Colonic mucosa (tissue), 4 donors: ENCODE measurements at regions not wholly inside any gene's neighbourhood (a gene's known extent, or its start where the extent isn't known, plus 50 kb on each side); places are given as distances from the start of the nearest gene placed in this dataset.

ENCODE experiments used
- DNase-seq: peaks from one replicate; pipeline ENCODE4 v3.0.0-alpha.2; 2020
- H3K27ac ChIP-seq: fragments of 200-600 bp; one replicate; pipeline ENCODE4 v1.8.0; 2021
- H3K27me3 ChIP-seq: fragments of 200-600 bp; one replicate; pipeline ENCODE4 v1.8.0; 2021
- H3K36me3 ChIP-seq: fragments of 200-600 bp; one replicate; pipeline ENCODE4 v1.8.0; 2021
- H3K4me1 ChIP-seq: fragments of 200-600 bp; one replicate; pipeline ENCODE4 v1.8.0; 2021; ENCODE audit warnings: mild to moderate bottlenecking
- H3K4me3 ChIP-seq: fragments of 200-600 bp; one replicate; pipeline ENCODE4 v1.8.0; 2021
- H3K9ac ChIP-seq, 2 donors: one replicate each; pipeline ENCODE4 v1.7.0; 2013; ENCODE audit warnings: control low read depth in 2 of 2, low read depth in 2 of 2, low read length in 2 of 2
- H3K9me3 ChIP-seq: fragments of 200-600 bp; one replicate; pipeline ENCODE4 v1.8.0; 2021
- CTCF ChIP-seq: fragments of 200-600 bp; IDR thresholded peaks from one replicate; pipeline ENCODE4 v1.8.0; 2022; ENCODE audit warnings: antibody characterized with exemption, mild to moderate bottlenecking
- intact Hi-C: fragments of 100-400 bp; cut with DNase I; formaldehyde crosslinking; loops from one replicate; pipeline ENCODE4 v1.14.1; 2022
- donor health status: healthy.
- donor health status: DM: no; HTN: no; CAD: no.
- donor health status: DM: no; HTN: no; CAD: no.

GRCh38 chr2:545711-546650 is 131.2 kb downstream of the TMEM18 start:
- intact Hi-C loops: no loop called here
- H3K27me3 ChIP-seq: no peaks in the 10 kb centered on the region

GRCh38 chr2:545228-545627 is 132.0 kb downstream of the TMEM18 start:
- Histone ChIP-seq H3K4me1 (no peaks in the 10 kb centered on the region), H3K27me3 (no peaks in the 10 kb centered on the region), H3K27ac (no peak overlapping the region), H3K4me3 (no peak overlapping the region), H3K9me3 (no peaks in the 10 kb centered on the region), H3K36me3 (no peaks in the 10 kb centered on the region), H3K9ac (no peak overlapping the region)
- no peak for DNase-seq
- intact Hi-C loops: no loop called here
- TF ChIP-seq CTCF: no peak

More at GRCh38 chr2:545711-546650, 131.2 kb downstream of the TMEM18 start:
- no peak for TF ChIP-seq CTCF
- Histone ChIP-seq H3K4me3 (no peak overlapping the region), H3K36me3 (no peaks in the 10 kb centered on the region), H3K9ac (no peak overlapping the region), H3K4me1 (no peaks in the 10 kb centered on the region), H3K9me3 (no peaks in the 10 kb centered on the region), H3K27ac (no peak overlapping the region)
- DNase-seq: no peak

GRCh38 chr2:538646-539045 is 138.6 kb downstream of the TMEM18 start:
- intact Hi-C loops: no loop called here
- Histone ChIP-seq H3K4me3 (no peak overlapping the region), H3K9me3 (no peaks in the 10 kb centered on the region), H3K27me3 (no peaks in the 10 kb centered on the region), H3K4me1 (no peaks in the 10 kb centered on the region), H3K36me3 (no peaks in the 10 kb centered on the region), H3K27ac (no peak overlapping the region), H3K9ac (no peak overlapping the region)
- DNase-seq: no peak
- TF ChIP-seq CTCF: no peak

- Histone ChIP-seq H3K9me3 (no peaks in the 10 kb centered on the region), H3K9ac (no peak overlapping the region), H3K27me3 (no peaks in the 10 kb centered on the region), H3K36me3 (no peaks in the 10 kb centered on the region), H3K27ac (no peak overlapping the region), H3K4me3 (no peak overlapping the region), H3K4me1 (no peaks in the 10 kb centered on the region)
- no peak for DNase-seq
- intact Hi-C loops: no loop called here
- no peak for TF ChIP-seq CTCF
These were observed 142.0 kb downstream of the TMEM18 start for GRCh38 chr2:535222-535621.

GRCh38 chr2:529852-530251 is 147.4 kb downstream of the TMEM18 start:
- no peak overlapping the region for H3K9ac ChIP-seq
- no peak for DNase-seq
- no peak for TF ChIP-seq CTCF
- H3K27me3 ChIP-seq: no peaks in the 10 kb centered on the region
- H3K4me3 ChIP-seq: no peak overlapping the region
- no peaks in the 10 kb centered on the region for H3K4me1 ChIP-seq
- intact Hi-C loops: no loop called here
- no peak overlapping the region for H3K27ac ChIP-seq
- H3K9me3 ChIP-seq: no peaks in the 10 kb centered on the region
- H3K36me3 ChIP-seq: no peaks in the 10 kb centered on the region
